HCT116 (cell line): ENCODE measurements at regions not wholly inside any gene's neighbourhood (a gene's known extent, or its start where the extent isn't known, plus 50 kb on each side); places are given as distances from the start of the nearest gene placed in this dataset.
"Not testable (repeated sequence)": the region's sequence is repeated elsewhere in the genome, so short reads cannot be mapped to it uniquely, and the experiment has no call there.

Experiments
- ATAC-seq: fragments of 200-7000 bp; cut with Tn5 transposase; 2 replicates; pipeline ENCODE4 v1.9.1; 2020; ENCODE audit warnings: mild to moderate bottlenecking, moderate library complexity
- BruUV-seq: library from RNA; stranded (reverse); fragments of 400-500 nt; replicated peaks from 2 replicates; lab custom pipeline; 2021; lab: Mats Ljungman, UMichigan
- CTCF ChIA-PET: fragments of 300-600 bp; sonication (Branson Sonifier 250); formaldehyde crosslinking; loops from one replicate; lab custom pipeline; 2021; ENCODE audit warnings: antibody characterized with exemption; lab: Charles Lee
- POLR2A ChIA-PET: fragments of 300-600, 350-600 bp; sonication (Branson Sonifier 250); formaldehyde crosslinking; loops from one replicate; lab custom pipeline; 2021; ENCODE audit warnings: antibody characterized with exemption; lab: Charles Lee
- RAD21 ChIA-PET, 2 experiments: fragments of 300-600 bp; sonication (Branson Sonifier 250); formaldehyde crosslinking; loops; one replicate each; lab custom pipeline; 2023; ENCODE audit warnings: low total read pairs in 2 of 2; ENCODE audit not compliant: uncharacterized antibody in 2 of 2, unreplicated experiment in 2 of 2, low non-redundant PET in 1 of 2; lab: Charles Lee
- DNase-seq: peaks from one replicate; pipeline ENCODE4 v3.0.0-alpha.2; 2010; ENCODE audit warnings: low read depth, low spot score
- H2AFZ ChIP-seq: fragments of 200-600 bp; shearing (Covaris generic), sonication (generic); 2 replicates; pipeline ENCODE4 v1.6.1; 2017; ENCODE audit warnings: low read depth, mixed run types, mixed read lengths, antibody characterized with exemption, low read length; ENCODE audit not compliant: poor library complexity, severe bottlenecking
- H3K27ac ChIP-seq: 2 replicates; pipeline ENCODE4 v1.5.1; 2012; ENCODE audit warnings: low read depth, low read length
- H3K27me3 ChIP-seq: fragments of 200-600 bp; sonication (generic); 2 replicates; pipeline ENCODE4 v1.6.1; 2016; ENCODE audit warnings: mixed run types, low read length, mixed read lengths; ENCODE audit not compliant: insufficient read depth
- H3K36me3 ChIP-seq, 2 experiments: fragments of 200-500 bp in 1 of 2; fragments of 200-600 bp in 1 of 2; sonication (Bioruptor generic) in 1 of 2; sonication (generic) in 1 of 2; 2 replicates each; pipeline versions ENCODE4 v1.5.1 to v1.6.1; 2014 to 2016; ENCODE audit warnings: low read length in 2 of 2, inconsistent platforms in 1 of 2, mixed read lengths in 1 of 2, mixed run types in 1 of 2; ENCODE audit not compliant: insufficient read depth in 2 of 2, control insufficient read depth in 1 of 2
- H3K4me1 ChIP-seq, 2 experiments: fragments of 200-600 bp in 1 of 2; sonication (generic) in 1 of 2; 2 replicates each; pipeline versions ENCODE4 v1.5.1 to v1.6.1; 2012 to 2017; ENCODE audit warnings: low read length in 2 of 2, inconsistent platforms in 1 of 2, mild to moderate bottlenecking in 1 of 2, mixed read lengths in 1 of 2, mixed run types in 1 of 2, moderate library complexity in 1 of 2; ENCODE audit not compliant: insufficient read depth in 2 of 2, control insufficient read depth in 1 of 2
- H3K4me2 ChIP-seq: fragments of 200-600 bp; sonication (generic); 2 replicates; pipeline ENCODE4 v1.6.1; 2017; ENCODE audit warnings: mixed run types, low read length, mixed read lengths
- H3K4me3 ChIP-seq, 2 experiments: fragments of 200-600 bp in 1 of 2; sonication (generic) in 1 of 2; replicated peaks in 1 of 2; 2 replicates each; pipeline ENCODE4 v1.5.1; 2011 to 2016; ENCODE audit warnings: low read length in 2 of 2, control low read depth in 1 of 2, low read depth in 1 of 2, mild to moderate bottlenecking in 1 of 2, mixed read lengths in 1 of 2, mixed run types in 1 of 2
- H3K79me2 ChIP-seq: fragments of 200-600 bp; sonication (generic); 2 replicates; pipeline ENCODE4 v1.6.1; 2017; ENCODE audit warnings: mild to moderate bottlenecking, mixed run types, low read length, moderate library complexity, mixed read lengths; ENCODE audit not compliant: insufficient read depth
- H3K9ac ChIP-seq: fragments of 200-600 bp; sonication (generic); 2 replicates; pipeline ENCODE4 v1.6.1; 2016; ENCODE audit warnings: low read length, mixed read lengths
- H3K9me2 ChIP-seq: fragments of 200-600 bp; sonication (generic), shearing (Covaris generic); 2 replicates; pipeline ENCODE4 v1.6.1; 2017; ENCODE audit warnings: mixed run types, mild to moderate bottlenecking, moderate library complexity; ENCODE audit not compliant: insufficient read depth
- H3K9me3 ChIP-seq, 2 experiments: fragments of 200-500 bp in 1 of 2; fragments of 200-600 bp in 1 of 2; sonication (Bioruptor generic) in 1 of 2; sonication (generic) in 1 of 2; 2 replicates each; pipeline ENCODE4 v1.6.1; 2014 to 2017; ENCODE audit warnings: low read length in 2 of 2, mixed read lengths in 2 of 2, inconsistent platforms in 1 of 2, low read depth in 1 of 2, mild to moderate bottlenecking in 1 of 2, mixed run types in 1 of 2, moderate library complexity in 1 of 2; ENCODE audit not compliant: control insufficient read depth in 1 of 2, insufficient read depth in 1 of 2
- H4K20me1 ChIP-seq: fragments of 200-600 bp; sonication (generic), shearing (Covaris generic); 2 replicates; pipeline ENCODE4 v1.6.1; 2017; ENCODE audit warnings: mixed run types, mild to moderate bottlenecking, moderate library complexity; ENCODE audit not compliant: insufficient read depth
- ATF3 ChIP-seq: IDR thresholded peaks from 2 replicates; pipeline ENCODE4 v1.6.1; 2012
- CBX3 ChIP-seq: IDR thresholded peaks from 2 replicates; pipeline ENCODE4 v1.6.1; 2012; ENCODE audit warnings: low read depth
- CEBPB ChIP-seq: IDR thresholded peaks from 2 replicates; pipeline ENCODE4 v1.6.1; 2012; ENCODE audit warnings: low read depth
- CTCF ChIP-seq, 3 experiments: fragments of 200-600 bp in 1 of 3; sonication (generic) in 1 of 3; IDR thresholded peaks in 2 of 3; conservative IDR thresholded peaks in 1 of 3; 2 replicates each; pipeline ENCODE4 v1.5.1; 2012 to 2017; ENCODE audit warnings: low read depth in 2 of 3, low read length in 2 of 3, antibody characterized with exemption in 1 of 3, borderline replicate concordance in 1 of 3, control low read depth in 1 of 3, mild to moderate bottlenecking in 1 of 3, mixed read lengths in 1 of 3, mixed run types in 1 of 3, moderate library complexity in 1 of 3; ENCODE audit not compliant: insufficient read depth in 1 of 3
- EGR1 ChIP-seq: IDR thresholded peaks from 2 replicates; pipeline ENCODE4 v1.6.1; 2012; ENCODE audit warnings: low read depth
- ELF1 ChIP-seq: IDR thresholded peaks from 2 replicates; pipeline ENCODE4 v1.6.1; 2012; ENCODE audit warnings: low read depth, borderline replicate concordance
- EZH2 ChIP-seq: fragments of 200-600 bp; sonication (generic); IDR thresholded peaks from 2 replicates; pipeline ENCODE4 v1.6.1; 2017; ENCODE audit warnings: antibody characterized with exemption, mixed run types
- EZH2phosphoT487 ChIP-seq: fragments of 200-600 bp; IDR thresholded peaks from 2 replicates; pipeline ENCODE4 v1.6.1; 2018; ENCODE audit warnings: antibody characterized with exemption, borderline replicate concordance
- FOSL1 ChIP-seq: IDR thresholded peaks from 2 replicates; pipeline ENCODE4 v1.6.1; 2012; ENCODE audit warnings: low read depth
- POLR2A ChIP-seq: IDR thresholded peaks from 2 replicates; pipeline ENCODE4 v1.7.0; 2011; ENCODE audit warnings: borderline replicate concordance; ENCODE audit not compliant: insufficient read depth, insufficient read length; ENCODE audit errors: extremely low read depth
- POLR2AphosphoS5 ChIP-seq: IDR thresholded peaks from 2 replicates; pipeline ENCODE4 v1.6.1; 2011; ENCODE audit warnings: mild to moderate bottlenecking, low read depth, low read length, moderate library complexity
- RAD21 ChIP-seq: IDR thresholded peaks from 2 replicates; pipeline ENCODE4 v1.6.1; 2012; ENCODE audit warnings: low read depth, mild to moderate bottlenecking
- REST ChIP-seq: IDR thresholded peaks from 2 replicates; pipeline ENCODE4 v1.6.1; 2012; ENCODE audit warnings: low read depth
- SIN3A ChIP-seq: IDR thresholded peaks from 2 replicates; pipeline ENCODE4 v1.6.1; 2012; ENCODE audit warnings: low read depth
- SRF ChIP-seq: IDR thresholded peaks from 2 replicates; pipeline ENCODE4 v1.6.1; 2012; ENCODE audit warnings: low read depth
- TCF7L2 ChIP-seq: IDR thresholded peaks from 2 replicates; pipeline ENCODE4 v1.7.0; 2011; ENCODE audit warnings: borderline replicate concordance, inconsistent platforms; ENCODE audit not compliant: insufficient read depth, insufficient read length; ENCODE audit errors: extremely low read depth
- ZFX ChIP-seq: fragments of 450-650 bp; IDR thresholded peaks from 2 replicates; pipeline ENCODE4 v1.6.1; 2017
- ZNF274 ChIP-seq: fragments of 200-500 bp; sonication (Bioruptor generic); IDR thresholded peaks from 2 replicates; pipeline ENCODE4 v1.6.1; 2014; ENCODE audit warnings: mild to moderate bottlenecking, low read depth, low read length, inconsistent platforms
- intact Hi-C: fragments of 100-400 bp; cut with micrococcal nuclease; formaldehyde crosslinking; loops from 2 replicates; pipeline ENCODE4 v1.10.0; 2022

DNA sequence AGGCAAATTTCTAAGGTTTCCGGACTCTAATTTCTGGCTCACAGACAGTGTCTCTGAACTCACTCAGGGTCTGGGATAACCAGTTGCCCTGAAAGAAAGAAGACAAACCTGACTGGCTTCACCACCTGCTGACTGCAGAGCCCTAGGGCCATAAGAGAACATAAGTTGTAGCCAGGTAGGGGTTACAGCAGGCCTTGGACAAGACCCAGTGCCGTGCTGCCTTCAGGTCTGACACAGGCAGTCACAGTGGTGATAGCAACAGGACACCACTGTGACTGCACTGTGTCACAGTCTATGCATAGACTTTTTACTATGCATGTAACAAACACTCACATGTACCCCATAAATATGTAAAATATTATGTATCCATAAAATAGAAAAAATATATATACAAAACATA lies 508.5 kb downstream of the PID1 start:
- Histone ChIP-seq H4K20me1 (no peaks in the 10 kb centered on the region), H3K9me2 (no peaks in the 10 kb centered on the region), H3K79me2 (no peaks in the 10 kb centered on the region), H2AFZ (no peak overlapping the region), H3K27ac (no peak overlapping the region), H3K4me1 (no peaks in the 10 kb centered on the region), H3K4me2 (no peak overlapping the region), H3K27me3 (no peaks in the 10 kb centered on the region), H3K36me3 (no peaks in the 10 kb centered on the region), H3K9me3 (no peaks in the 10 kb centered on the region), H3K9ac (no peak overlapping the region), H3K4me3 (no peak overlapping the region)
- ChIA-PET RAD21 (no interaction called here), POLR2A (no interaction called here), CTCF (no interaction called here)
- intact Hi-C loops = no loop called here
- ATAC-seq = no peak
- no peak for TF ChIP-seq REST
- no peak for TF ChIP-seq CBX3
- no peak for TF ChIP-seq EGR1
- no peak for TF ChIP-seq TCF7L2
- no peak for TF ChIP-seq CEBPB
- no peak for TF ChIP-seq FOSL1
- no peak for TF ChIP-seq ZNF274
- no peak for TF ChIP-seq EZH2phosphoT487
- TF ChIP-seq SRF = no peak
- no peak for TF ChIP-seq SIN3A
- no peak for TF ChIP-seq ELF1
- TF ChIP-seq ZFX = no peak
- TF ChIP-seq ATF3 = no peak
- TF ChIP-seq RAD21 = no peak
- TF ChIP-seq POLR2AphosphoS5 = no peak
- TF ChIP-seq EZH2 = no peak
- TF ChIP-seq CTCF (IDR thresholded peaks at IDR 0.05 in 2 of 3, conservative IDR thresholded peaks at IDR 0.05 in 1 of 3; ENCODE audit: borderline replicate concordance in 1 of 3, insufficient read depth in 1 of 3, low read depth in 2 of 3, low read length in 2 of 3) = no peak
- no peak for TF ChIP-seq POLR2A
- no peak for DNase-seq
- BruUV-seq = no TSS peak

GRCh38 chr2:228755661-228756060 lies 515.4 kb downstream of the PID1 start:
- H3K9me3 ChIP-seq, H2AFZ ChIP-seq, ATAC-seq, POLR2A ChIA-PET, H3K27me3 ChIP-seq, DNase-seq, intact Hi-C loops, H3K9ac ChIP-seq, BruUV-seq, CTCF ChIA-PET, H3K27ac ChIP-seq, H3K9me2 ChIP-seq, H4K20me1 ChIP-seq, H3K4me1 ChIP-seq, H3K79me2 ChIP-seq, H3K4me3 ChIP-seq, H3K4me2 ChIP-seq, H3K36me3 ChIP-seq, RAD21 ChIA-PET: not testable (repeated sequence)
